Transverse colon (tissue), 4 donors: ENCODE measurements at regions not wholly inside any gene's neighbourhood (a gene's known extent, or its start where the extent isn't known, plus 50 kb on each side); places are given as distances from the start of the nearest gene placed in this dataset.

ENCODE experiments used
- DNase-seq: peaks from one replicate; pipeline ENCODE4 v3.0.0-alpha.2; 2019
- H3K27ac ChIP-seq, 4 donors: fragments of 200-600 bp; sonication (generic); 2 replicates each; pipeline ENCODE4 v1.5.1; 2016 to 2018; ENCODE audit warnings: inconsistent platforms in 4 of 4
- H3K27me3 ChIP-seq: fragments of 200-600 bp; sonication (generic); 2 replicates; pipeline ENCODE4 v1.5.1; 2017; ENCODE audit warnings: inconsistent platforms
- H3K36me3 ChIP-seq, 4 donors: fragments of 200-600 bp; sonication (generic); 2 replicates each; pipeline ENCODE4 v1.5.1; 2017 to 2019; ENCODE audit warnings: inconsistent platforms in 4 of 4
- H3K4me1 ChIP-seq, 4 donors: fragments of 200-600 bp; sonication (generic); 2 replicates each; pipeline ENCODE4 v1.5.1; 2017 to 2020; ENCODE audit warnings: inconsistent platforms in 4 of 4
- H3K4me3 ChIP-seq, 4 donors: fragments of 200-600 bp; sonication (generic); 1 replicate in 1 of 4; 2 replicates in 3 of 4; pipeline versions ENCODE4 v1.5.1 to v1.6.1; 2017 to 2019; ENCODE audit warnings: inconsistent platforms in 4 of 4
- H3K9me3 ChIP-seq, 2 donors: fragments of 200-600 bp; sonication (generic); 2 replicates each; pipeline ENCODE4 v1.5.1; 2017 to 2019; ENCODE audit warnings: inconsistent platforms in 2 of 2
- EP300 ChIP-seq: sonication (generic); formaldehyde crosslinking; IDR thresholded peaks from one replicate; pipeline ENCODE4 v1.6.1; 2017; ENCODE audit warnings: antibody characterized with exemption, low read depth
- POLR2A ChIP-seq: fragments of 450-650 bp; IDR thresholded peaks from one replicate; pipeline ENCODE4 v1.6.1; 2016; ENCODE audit warnings: antibody characterized with exemption, mild to moderate bottlenecking, moderate library complexity
- POLR2AphosphoS5 ChIP-seq, 3 donors: sonication (generic); formaldehyde crosslinking; IDR thresholded peaks; one replicate each; pipeline ENCODE4 v1.6.1; 2016; ENCODE audit warnings: antibody characterized with exemption in 3 of 3
- WGBS, 2 donors: methylation state at CpG; one replicate each; pipeline ENCODE4 v1.1.5; 2018; ENCODE audit warnings: low coverage in 1 of 2; 5-methylcytosine and 5-hydroxymethylcytosine counted together
- in situ Hi-C, 4 donors: fragments of 200-750 bp; cut with MboI; loops; one replicate each; pipeline versions ENCODE4 v1.15.0 to v1.15.1; 2017; ENCODE audit warnings: low sequenced_read_pairs in 3 of 4, low pct_ligation_motif_present in 1 of 4, low pct_unique_long_range_greater_than_20kb in 1 of 4
- intact Hi-C: fragments of 100-400 bp; cut with DNase I; formaldehyde crosslinking; loops from one replicate; pipeline ENCODE4 v1.15.1; 2023; ENCODE audit warnings: low total_unique reads
- TF ChIP-seq, protein P1 (sequence below), 5 experiments: fragments of 200-600 bp in 3 of 5; fragments of 450-650 bp in 2 of 5; sonication (generic) in 3 of 5; IDR thresholded peaks; 1 replicate in 2 of 5; 2 replicates in 3 of 5; pipeline ENCODE4 v1.5.1; 2016 to 2017; ENCODE audit warnings: antibody characterized with exemption in 5 of 5, inconsistent platforms in 3 of 5, mild to moderate bottlenecking in 2 of 5, moderate library complexity in 1 of 5

DNA sequence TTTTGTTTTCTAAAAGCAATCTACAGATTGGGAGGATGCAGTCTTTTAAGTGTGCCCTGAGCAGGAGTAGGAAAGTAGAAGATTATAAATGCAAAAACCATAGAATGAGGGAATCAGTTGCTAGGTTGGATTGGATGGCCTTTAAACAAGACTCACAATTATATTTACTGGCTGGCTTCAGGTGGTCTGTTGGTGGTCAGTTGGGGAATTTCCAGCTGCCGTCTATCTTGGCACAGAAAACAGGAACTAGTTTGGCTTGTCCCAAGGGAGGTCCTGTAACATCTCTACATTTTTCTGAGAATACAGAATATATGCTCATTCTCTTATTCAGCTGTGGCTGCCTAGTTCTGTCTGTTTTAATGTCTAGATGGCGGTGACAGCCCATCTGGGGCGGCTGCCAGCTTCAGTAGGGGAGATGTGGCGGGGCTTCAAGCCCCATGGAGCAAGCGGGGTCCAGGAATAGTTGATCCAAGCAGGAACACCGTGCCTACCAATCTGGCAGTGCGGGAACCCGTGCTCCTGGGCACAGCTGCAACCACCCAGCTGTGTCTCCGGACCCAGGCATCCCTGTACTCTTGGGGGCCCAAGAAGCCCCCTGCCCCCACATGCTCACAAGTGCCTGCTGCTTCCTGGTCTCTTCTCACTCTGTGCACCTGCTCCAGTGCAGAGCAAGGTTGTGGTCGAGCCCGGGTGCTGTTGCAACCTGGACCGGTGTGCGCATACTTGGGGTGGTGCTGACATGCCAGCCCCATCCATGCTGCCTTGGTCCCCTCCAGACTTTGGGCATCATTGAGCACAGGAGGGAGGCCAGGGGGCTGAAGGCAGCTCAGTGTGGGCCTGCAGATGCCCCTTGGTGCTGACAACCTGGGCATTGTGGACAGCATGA, 1182.6 kb downstream of the AMY1C start:
- no peak overlapping the region for H3K4me3 ChIP-seq
- DNase-seq: no peak
- H3K27me3 ChIP-seq: no peaks in the 10 kb centered on the region
- TF ChIP-seq POLR2A (no peak), EP300 (no peak), POLR2AphosphoS5 (IDR thresholded peaks at IDR 0.05) (no peak)
- TF ChIP-seq, protein P1, sequence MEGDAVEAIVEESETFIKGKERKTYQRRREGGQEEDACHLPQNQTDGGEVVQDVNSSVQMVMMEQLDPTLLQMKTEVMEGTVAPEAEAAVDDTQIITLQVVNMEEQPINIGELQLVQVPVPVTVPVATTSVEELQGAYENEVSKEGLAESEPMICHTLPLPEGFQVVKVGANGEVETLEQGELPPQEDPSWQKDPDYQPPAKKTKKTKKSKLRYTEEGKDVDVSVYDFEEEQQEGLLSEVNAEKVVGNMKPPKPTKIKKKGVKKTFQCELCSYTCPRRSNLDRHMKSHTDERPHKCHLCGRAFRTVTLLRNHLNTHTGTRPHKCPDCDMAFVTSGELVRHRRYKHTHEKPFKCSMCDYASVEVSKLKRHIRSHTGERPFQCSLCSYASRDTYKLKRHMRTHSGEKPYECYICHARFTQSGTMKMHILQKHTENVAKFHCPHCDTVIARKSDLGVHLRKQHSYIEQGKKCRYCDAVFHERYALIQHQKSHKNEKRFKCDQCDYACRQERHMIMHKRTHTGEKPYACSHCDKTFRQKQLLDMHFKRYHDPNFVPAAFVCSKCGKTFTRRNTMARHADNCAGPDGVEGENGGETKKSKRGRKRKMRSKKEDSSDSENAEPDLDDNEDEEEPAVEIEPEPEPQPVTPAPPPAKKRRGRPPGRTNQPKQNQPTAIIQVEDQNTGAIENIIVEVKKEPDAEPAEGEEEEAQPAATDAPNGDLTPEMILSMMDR (IDR thresholded peaks at IDR 0.05): no peak
- H3K36me3 ChIP-seq: no peaks in the 10 kb centered on the region
- H3K4me1 ChIP-seq: no peaks in the 10 kb centered on the region
- intact Hi-C loops: no loop called here
- H3K9me3 ChIP-seq: no peaks in the 10 kb centered on the region
- in situ Hi-C loops: no loop called here
- H3K27ac ChIP-seq: no peak overlapping the region
- WGBS, 2 donors: 47 to 78% methylated on average over 2 to 13 of the region's 13 CpGs

- TF ChIP-seq POLR2AphosphoS5 (IDR thresholded peaks at IDR 0.05) (no peak), POLR2A (no peak), EP300 (no peak)
- TF ChIP-seq, protein P1 (IDR thresholded peaks at IDR 0.05): no peak
- Histone ChIP-seq H3K27ac (no peak overlapping the region), H3K4me3 (no peak overlapping the region), H3K9me3 (no peaks in the 10 kb centered on the region), H3K36me3 (no peaks in the 10 kb centered on the region), H3K4me1 (no peaks in the 10 kb centered on the region), H3K27me3 (no peaks in the 10 kb centered on the region)
- WGBS, 2 donors: 68 to 79% methylated on average over 3 to 14 of the region's 14 CpGs
- intact Hi-C loops: no loop called here
- in situ Hi-C loops: no loop called here
- no peak for DNase-seq
Observed at GRCh38 chr1:104932949-104933679, 1183.4 kb downstream of the AMY1C start.

DNA sequence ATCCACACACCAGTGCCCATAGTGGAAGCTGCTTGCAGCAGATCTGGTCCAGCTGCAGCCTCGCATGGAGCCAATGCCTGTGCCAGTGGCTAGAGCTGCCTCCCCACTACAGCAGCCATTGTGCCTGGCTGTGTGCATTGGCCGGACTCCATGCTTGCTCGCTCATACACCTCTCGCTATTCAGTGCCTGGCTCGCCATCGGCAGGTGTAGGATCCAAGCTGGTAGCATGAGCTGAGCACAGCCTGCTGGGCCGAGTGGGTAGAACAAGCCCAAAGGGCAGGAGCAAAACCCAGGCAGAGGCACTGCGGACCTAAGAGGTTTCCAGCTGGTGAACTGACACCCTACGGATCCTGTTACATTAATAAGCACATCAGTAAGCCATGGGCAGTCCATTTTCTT, 1184.1 kb downstream of the AMY1C start:
- DNase-seq: no peak
- no peaks in the 10 kb centered on the region for H3K9me3 ChIP-seq
- WGBS, 2 donors: 80 to 100% methylated on average over 1 to 9 of the region's 9 CpGs
- H3K4me3 ChIP-seq: no peak overlapping the region
- in situ Hi-C loops (no loop called here), intact Hi-C loops (no loop called here)
- no peak for TF ChIP-seq POLR2A
- TF ChIP-seq POLR2AphosphoS5 (IDR thresholded peaks at IDR 0.05): no peak
- TF ChIP-seq, protein P1 (IDR thresholded peaks at IDR 0.05): no peak
- no peak for TF ChIP-seq EP300
- no peak overlapping the region for H3K27ac ChIP-seq
- H3K36me3 ChIP-seq: no peaks in the 10 kb centered on the region
- no peaks in the 10 kb centered on the region for H3K4me1 ChIP-seq
- H3K27me3 ChIP-seq: no peaks in the 10 kb centered on the region

DNA sequence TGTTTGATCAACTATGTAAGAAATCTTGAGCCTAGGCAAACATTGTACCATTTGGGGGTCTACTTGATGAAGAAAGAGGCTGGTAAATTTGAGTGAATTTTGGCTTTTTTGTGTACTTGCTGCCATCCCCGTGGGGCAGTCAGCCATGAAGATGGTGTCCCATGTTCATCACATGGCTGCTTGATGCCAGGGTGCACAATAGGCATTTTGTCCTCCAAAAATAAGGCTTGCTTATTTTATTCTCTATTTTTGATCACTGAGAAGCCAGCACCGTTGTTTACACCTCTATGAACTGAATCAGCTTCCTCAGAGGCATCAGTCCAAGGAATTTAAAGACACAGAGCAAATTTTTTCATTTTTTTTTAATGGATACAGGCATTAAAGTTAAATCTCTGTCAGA, 1195.7 kb downstream of the AMY1C start:
- TF ChIP-seq POLR2A (no peak), POLR2AphosphoS5 (IDR thresholded peaks at IDR 0.05) (no peak), EP300 (no peak)
- TF ChIP-seq, protein P1 (IDR thresholded peaks at IDR 0.05): no peak
- no peaks in the 10 kb centered on the region for H3K4me1 ChIP-seq
- no peak overlapping the region for H3K27ac ChIP-seq
- in situ Hi-C loops (no loop called here), intact Hi-C loops (no loop called here)
- 17 to 25% methylated on average over 2 of the region's 2 CpGs for WGBS, 2 donors
- no peak overlapping the region for H3K4me3 ChIP-seq
- H3K27me3 ChIP-seq: no peaks in the 10 kb centered on the region
- no peaks in the 10 kb centered on the region for H3K36me3 ChIP-seq
- no peaks in the 10 kb centered on the region for H3K9me3 ChIP-seq
- no peak for DNase-seq
